IMR-90 (cell line): ENCODE measurements at regions not wholly inside any gene's neighbourhood (a gene's known extent, or its start where the extent isn't known, plus 50 kb on each side); places are given as distances from the start of the nearest gene placed in this dataset.

ENCODE experiments used
- ATAC-seq: fragments of 200-7000 bp; cut with Tn5 transposase; 2 replicates; pipeline ENCODE4 v1.9.1; 2020; ENCODE audit warnings: low read depth, mild to moderate bottlenecking, moderate library complexity
- BruUV-seq: library from RNA; stranded (reverse); fragments of 400-500 nt; replicated peaks from 2 replicates; lab custom pipeline; 2021; lab: Mats Ljungman, UMichigan
- CTCF ChIA-PET: fragments of 300-600 bp; formaldehyde crosslinking; extraction: SDS; loops from one replicate; lab custom pipeline; 2021; ENCODE audit warnings: antibody characterized with exemption; lab: Yijun Ruan, JAX
- POLR2A ChIA-PET: fragments of 300-600 bp; sonication (Branson Sonifier 250); formaldehyde crosslinking; loops from one replicate; lab custom pipeline; 2022; ENCODE audit warnings: antibody characterized with exemption; ENCODE audit not compliant: unreplicated experiment; lab: Charles Lee
- DNase-seq: peaks from one replicate; pipeline ENCODE4 v3.0.0; 2013
- H2AFZ ChIP-seq: replicated peaks from 2 replicates; pipeline ENCODE3; 2013; ENCODE audit warnings: low read length, mild to moderate bottlenecking; ENCODE audit not compliant: poor library complexity
- H2AK5ac ChIP-seq: 2 replicates; pipeline ENCODE4 v1.6.1; 2013; ENCODE audit warnings: low read depth, low read length, inconsistent platforms
- H2AK9ac ChIP-seq: replicated peaks from 2 replicates; pipeline ENCODE3; 2013; ENCODE audit warnings: mild to moderate bottlenecking, low read depth, low read length, moderate library complexity; ENCODE audit not compliant: poor library complexity
- H2BK120ac ChIP-seq: 2 replicates; pipeline ENCODE4 v1.6.1; 2013; ENCODE audit warnings: low read depth, low read length, inconsistent platforms
- H2BK15ac ChIP-seq: 3 replicates; pipeline ENCODE4 v1.6.1; 2013; ENCODE audit warnings: low read depth, low read length, inconsistent platforms
- H2BK20ac ChIP-seq: 2 replicates; pipeline ENCODE4 v1.6.1; 2013; ENCODE audit warnings: low read depth, mild to moderate bottlenecking, inconsistent platforms, low read length, moderate library complexity
- H2BK5ac ChIP-seq: 2 replicates; pipeline ENCODE4 v1.6.1; 2013; ENCODE audit warnings: mild to moderate bottlenecking, low read depth, low read length, inconsistent platforms; ENCODE audit not compliant: poor library complexity, severe bottlenecking
- H3K14ac ChIP-seq: replicated peaks from 2 replicates; pipeline ENCODE4 v1.6.1; 2013; ENCODE audit warnings: low read depth, low read length, inconsistent platforms
- H3K18ac ChIP-seq: 2 replicates; pipeline ENCODE4 v1.6.1; 2013; ENCODE audit warnings: low read depth, low read length, control low read depth
- H3K23ac ChIP-seq: 2 replicates; pipeline ENCODE4 v1.6.1; 2013; ENCODE audit warnings: low read depth, low read length, inconsistent platforms
- H3K27ac ChIP-seq: 2 replicates; pipeline ENCODE4 v1.5.1; 2013; ENCODE audit warnings: mild to moderate bottlenecking, control low read depth, low read length; ENCODE audit not compliant: insufficient read depth
- H3K27me3 ChIP-seq: 2 replicates; pipeline ENCODE4 v1.6.1; 2013; ENCODE audit warnings: low read length; ENCODE audit not compliant: control insufficient read depth, insufficient read depth
- H3K36me3 ChIP-seq: 2 replicates; pipeline ENCODE4 v1.6.1; 2013; ENCODE audit warnings: low read length, mixed read lengths; ENCODE audit not compliant: control insufficient read depth, insufficient read depth
- H3K4ac ChIP-seq: 2 replicates; pipeline ENCODE4 v1.6.1; 2013; ENCODE audit warnings: low read depth, low read length, inconsistent platforms
- H3K4me1 ChIP-seq: 2 replicates; pipeline ENCODE4 v1.6.1; 2013; ENCODE audit warnings: low read length, mixed read lengths; ENCODE audit not compliant: control insufficient read depth, insufficient read depth
- H3K4me2 ChIP-seq: 2 replicates; pipeline ENCODE4 v1.6.1; 2013; ENCODE audit warnings: low read depth, mild to moderate bottlenecking, control low read depth, low read length, moderate library complexity
- H3K4me3 ChIP-seq: 2 replicates; pipeline ENCODE4 v1.5.1; 2013; ENCODE audit warnings: low read depth, mild to moderate bottlenecking, control low read depth, low read length, moderate library complexity; ENCODE audit not compliant: insufficient read depth
- H3K56ac ChIP-seq: 2 replicates; pipeline ENCODE4 v1.6.1; 2013; ENCODE audit warnings: low read length, inconsistent platforms; ENCODE audit not compliant: insufficient read depth; ENCODE audit errors: extremely low read depth
- H3K79me1 ChIP-seq, 2 experiments: 2 replicates each; pipeline ENCODE4 v1.6.1; 2013; ENCODE audit warnings: low read length in 2 of 2, inconsistent platforms in 1 of 2, low read depth in 1 of 2
- H3K9ac ChIP-seq: 2 replicates; pipeline ENCODE4 v1.6.1; 2013; ENCODE audit warnings: low read depth, low read length, control low read depth
- H3K9me1 ChIP-seq: 2 replicates; pipeline ENCODE4 v1.6.1; 2013; ENCODE audit warnings: low read length, inconsistent platforms; ENCODE audit not compliant: insufficient read depth
- H3K9me3 ChIP-seq: 2 replicates; pipeline ENCODE4 v1.6.1; 2013; ENCODE audit warnings: low read length; ENCODE audit not compliant: control insufficient read depth, insufficient read depth
- H4K20me1 ChIP-seq: 2 replicates; pipeline ENCODE4 v1.6.1; 2013; ENCODE audit warnings: low read length, inconsistent platforms; ENCODE audit not compliant: insufficient read depth
- H4K5ac ChIP-seq: 2 replicates; pipeline ENCODE4 v1.6.1; 2013; ENCODE audit warnings: mild to moderate bottlenecking, low read depth, low read length, control low read depth
- H4K8ac ChIP-seq, 2 experiments: 2 replicates each; pipeline ENCODE4 v1.6.1; 2013; ENCODE audit warnings: low read depth in 2 of 2, low read length in 2 of 2, control low read depth in 1 of 2, inconsistent platforms in 1 of 2
- H4K91ac ChIP-seq: 2 replicates; pipeline ENCODE4 v1.6.1; 2013; ENCODE audit warnings: low read depth, low read length, inconsistent platforms; ENCODE audit not compliant: insufficient read depth
- BHLHE40 ChIP-seq: fragments of 150-350 bp; IDR thresholded peaks from 2 replicates; pipeline ENCODE4 v1.6.1; 2016; ENCODE audit warnings: mild to moderate bottlenecking, low read depth, low read length
- CEBPB ChIP-seq: IDR thresholded peaks from 2 replicates; pipeline ENCODE4 v1.6.1; 2012; ENCODE audit warnings: low read depth, low read length, improper control_type of control experiment
- CHD1 ChIP-seq: IDR thresholded peaks from 2 replicates; pipeline ENCODE4 v1.6.1; 2012; ENCODE audit warnings: low read depth, low read length, improper control_type of control experiment
- FOS ChIP-seq: fragments of 150-350 bp; IDR thresholded peaks from 2 replicates; pipeline ENCODE4 v1.6.1; 2016; ENCODE audit warnings: low read depth, low read length
- MAFK ChIP-seq: IDR thresholded peaks from 2 replicates; pipeline ENCODE4 v1.6.1; 2012; ENCODE audit warnings: low read depth, low read length, improper control_type of control experiment
- MAZ ChIP-seq: IDR thresholded peaks from 2 replicates; pipeline ENCODE4 v1.6.1; 2012; ENCODE audit warnings: low read depth, mild to moderate bottlenecking, low read length, improper control_type of control experiment, moderate library complexity, borderline replicate concordance
- NFE2L2 ChIP-seq: fragments of 150-350 bp; IDR thresholded peaks from 2 replicates; pipeline ENCODE4 v1.6.1; 2016; ENCODE audit warnings: low read depth, mild to moderate bottlenecking, low read length
- POLR2A ChIP-seq: IDR thresholded peaks from 2 replicates; pipeline ENCODE4 v1.6.1; 2012; ENCODE audit warnings: mild to moderate bottlenecking, low read depth, low read length
- RAD21 ChIP-seq: IDR thresholded peaks from 2 replicates; pipeline ENCODE4 v1.6.1; 2012; ENCODE audit warnings: low read length, improper control_type of control experiment
- RCOR1 ChIP-seq: IDR thresholded peaks from 2 replicates; pipeline ENCODE4 v1.6.1; 2012; ENCODE audit warnings: mild to moderate bottlenecking, low read length, improper control_type of control experiment; ENCODE audit not compliant: insufficient replicate concordance
- RFX5 ChIP-seq: IDR thresholded peaks from 2 replicates; pipeline ENCODE4 v1.8.0; 2012; ENCODE audit warnings: low read depth, mild to moderate bottlenecking, low read length, moderate library complexity
- SMC3 ChIP-seq: fragments of 150-350 bp; IDR thresholded peaks from 2 replicates; pipeline ENCODE4 v1.6.1; 2016; ENCODE audit warnings: low read depth, mild to moderate bottlenecking, antibody characterized with exemption, low read length, moderate library complexity
- WGBS, 2 experiments: methylation state at CpG; one replicate each; pipeline versions ENCODE4 v1.1.5 to v1.1.7; 2013; ENCODE audit warnings: missing lambda C conversion rate in 2 of 2; ENCODE audit not compliant: insufficient read length in 1 of 2; ENCODE audit errors: extremely low coverage in 2 of 2; 5-methylcytosine and 5-hydroxymethylcytosine counted together
- dilution Hi-C: fragments of 300-500 bp; cut with HindIII; formaldehyde crosslinking; loops from one replicate; pipeline ENCODE4 v1.14.3; 2018; ENCODE audit warnings: low sequenced_read_pairs; ENCODE audit not compliant: unreplicated experiment
- in situ Hi-C: fragments of 300-500 bp; cut with MboI; formaldehyde crosslinking; loops from 3 replicates; pipeline ENCODE4 v1.14.3; 2019; ENCODE audit warnings: low sequenced_read_pairs, inconsistent platforms, mixed read lengths
- intact Hi-C: fragments of 100-400 bp; cut with micrococcal nuclease; formaldehyde crosslinking; loops from 2 replicates; pipeline ENCODE4 v1.10.0; 2022
- TF ChIP-seq, protein P1 (sequence below): fragments of 150-350 bp; IDR thresholded peaks from 2 replicates; pipeline ENCODE4 v1.6.1; 2017; ENCODE audit warnings: mild to moderate bottlenecking, antibody characterized with exemption, low read length, low read depth
- TF ChIP-seq, protein P2 (sequence below): conservative IDR thresholded peaks from 2 replicates; pipeline ENCODE4 v1.5.1; 2012; ENCODE audit warnings: mild to moderate bottlenecking, low read depth, low read length, improper control_type of control experiment
- TF ChIP-seq, protein P3 (sequence below): fragments of 150-350 bp; IDR thresholded peaks from 2 replicates; pipeline ENCODE4 v1.6.1; 2016; ENCODE audit warnings: low read depth, mild to moderate bottlenecking, low read length, moderate library complexity, borderline replicate concordance

DNA sequence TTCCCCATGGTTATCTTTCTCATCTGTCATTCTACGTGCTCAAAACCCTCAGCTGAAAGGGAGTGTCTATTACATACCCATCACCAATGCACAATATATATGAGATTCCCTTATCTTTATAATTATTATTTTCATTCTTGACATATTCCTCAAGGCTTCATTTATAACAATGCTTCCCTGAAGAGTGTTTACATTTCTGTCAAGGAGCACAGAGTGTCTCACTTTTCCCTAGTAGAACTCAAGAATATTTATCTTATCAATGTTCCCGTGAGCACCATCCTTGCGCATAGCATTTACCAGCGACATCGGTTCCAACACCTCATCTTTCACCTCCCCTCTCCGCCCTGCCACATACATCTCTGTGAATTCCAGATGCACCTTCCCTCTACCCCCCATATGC is 250.6 kb downstream of the PLA2G4A start:
- H3K18ac ChIP-seq = no peak overlapping the region
- no peaks in the 10 kb centered on the region for H3K4me1 ChIP-seq
- H2BK20ac ChIP-seq = no peak overlapping the region
- no peak overlapping the region for H3K27ac ChIP-seq
- no peak overlapping the region for H4K5ac ChIP-seq
- H2AK5ac ChIP-seq = no peak overlapping the region
- no peak overlapping the region for H2AK9ac ChIP-seq
- no peak overlapping the region for H4K8ac ChIP-seq
- dilution Hi-C loops (no loop called here), intact Hi-C loops (no loop called here), in situ Hi-C loops (no loop called here)
- no peak for ATAC-seq
- no peak for TF ChIP-seq RAD21
- no peak for TF ChIP-seq CEBPB
- no peak for TF ChIP-seq NFE2L2
- no peak for TF ChIP-seq BHLHE40
- TF ChIP-seq FOS = no peak
- TF ChIP-seq, protein P1, sequence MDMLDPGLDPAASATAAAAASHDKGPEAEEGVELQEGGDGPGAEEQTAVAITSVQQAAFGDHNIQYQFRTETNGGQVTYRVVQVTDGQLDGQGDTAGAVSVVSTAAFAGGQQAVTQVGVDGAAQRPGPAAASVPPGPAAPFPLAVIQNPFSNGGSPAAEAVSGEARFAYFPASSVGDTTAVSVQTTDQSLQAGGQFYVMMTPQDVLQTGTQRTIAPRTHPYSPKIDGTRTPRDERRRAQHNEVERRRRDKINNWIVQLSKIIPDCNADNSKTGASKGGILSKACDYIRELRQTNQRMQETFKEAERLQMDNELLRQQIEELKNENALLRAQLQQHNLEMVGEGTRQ = no peak
- no peak for TF ChIP-seq CHD1
- TF ChIP-seq MAFK = no peak
- TF ChIP-seq MAZ = no peak
- no peak for TF ChIP-seq RCOR1
- TF ChIP-seq, protein P2, sequence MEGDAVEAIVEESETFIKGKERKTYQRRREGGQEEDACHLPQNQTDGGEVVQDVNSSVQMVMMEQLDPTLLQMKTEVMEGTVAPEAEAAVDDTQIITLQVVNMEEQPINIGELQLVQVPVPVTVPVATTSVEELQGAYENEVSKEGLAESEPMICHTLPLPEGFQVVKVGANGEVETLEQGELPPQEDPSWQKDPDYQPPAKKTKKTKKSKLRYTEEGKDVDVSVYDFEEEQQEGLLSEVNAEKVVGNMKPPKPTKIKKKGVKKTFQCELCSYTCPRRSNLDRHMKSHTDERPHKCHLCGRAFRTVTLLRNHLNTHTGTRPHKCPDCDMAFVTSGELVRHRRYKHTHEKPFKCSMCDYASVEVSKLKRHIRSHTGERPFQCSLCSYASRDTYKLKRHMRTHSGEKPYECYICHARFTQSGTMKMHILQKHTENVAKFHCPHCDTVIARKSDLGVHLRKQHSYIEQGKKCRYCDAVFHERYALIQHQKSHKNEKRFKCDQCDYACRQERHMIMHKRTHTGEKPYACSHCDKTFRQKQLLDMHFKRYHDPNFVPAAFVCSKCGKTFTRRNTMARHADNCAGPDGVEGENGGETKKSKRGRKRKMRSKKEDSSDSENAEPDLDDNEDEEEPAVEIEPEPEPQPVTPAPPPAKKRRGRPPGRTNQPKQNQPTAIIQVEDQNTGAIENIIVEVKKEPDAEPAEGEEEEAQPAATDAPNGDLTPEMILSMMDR = no peak
- no peak for TF ChIP-seq SMC3
- TF ChIP-seq, protein P3, sequence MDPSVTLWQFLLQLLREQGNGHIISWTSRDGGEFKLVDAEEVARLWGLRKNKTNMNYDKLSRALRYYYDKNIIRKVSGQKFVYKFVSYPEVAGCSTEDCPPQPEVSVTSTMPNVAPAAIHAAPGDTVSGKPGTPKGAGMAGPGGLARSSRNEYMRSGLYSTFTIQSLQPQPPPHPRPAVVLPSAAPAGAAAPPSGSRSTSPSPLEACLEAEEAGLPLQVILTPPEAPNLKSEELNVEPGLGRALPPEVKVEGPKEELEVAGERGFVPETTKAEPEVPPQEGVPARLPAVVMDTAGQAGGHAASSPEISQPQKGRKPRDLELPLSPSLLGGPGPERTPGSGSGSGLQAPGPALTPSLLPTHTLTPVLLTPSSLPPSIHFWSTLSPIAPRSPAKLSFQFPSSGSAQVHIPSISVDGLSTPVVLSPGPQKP = no peak
- no peak for TF ChIP-seq POLR2A
- TF ChIP-seq RFX5 = no peak
- BruUV-seq = no TSS peak
- H3K9me3 ChIP-seq = no peaks in the 10 kb centered on the region; the same call in none of the 2 replicates
- no peak overlapping the region for H2BK120ac ChIP-seq
- WGBS, 2 experiments = no CpG with 5 or more reads among the region's 6 CpGs
- H3K56ac ChIP-seq = no peak overlapping the region
- POLR2A ChIA-PET = interaction anchor here (0.6 kb wide), 1 partner anchor 1400 kb away, joined by 4 read pairs; no protein-coding TSS in a partner anchor
- no peak overlapping the region for H3K23ac ChIP-seq
- H3K4me3 ChIP-seq = no peak overlapping the region
- no peak overlapping the region for H2AFZ ChIP-seq
- no peaks in the 10 kb centered on the region for H3K79me1 ChIP-seq
- H3K36me3 ChIP-seq = no peaks in the 10 kb centered on the region
- H3K9ac ChIP-seq = no peak overlapping the region
- no peak overlapping the region for H4K91ac ChIP-seq
- H3K9me1 ChIP-seq = no peaks in the 10 kb centered on the region
- no peaks in the 10 kb centered on the region for H3K27me3 ChIP-seq
- DNase-seq = no peak
- no peak overlapping the region for H3K4me2 ChIP-seq
- no peak overlapping the region for H2BK15ac ChIP-seq
- H3K4ac ChIP-seq = no peak overlapping the region
- no peaks in the 10 kb centered on the region for H4K20me1 ChIP-seq
- CTCF ChIA-PET = no interaction called here
- no peak overlapping the region for H2BK5ac ChIP-seq
- no peak overlapping the region for H3K14ac ChIP-seq
